ENCODE measurements at regions not wholly inside any gene's neighbourhood (a gene's known extent, or its start where the extent isn't known, plus 50 kb on each side); places are given as distances from the start of the nearest gene placed in this dataset.
A peak's percentile ranks its signal among the peaks of the same experiment; 100 is the strongest.
"Not testable (repeated sequence)": the region's sequence is repeated elsewhere in the genome, so short reads cannot be mapped to it uniquely, and the experiment has no call there.

- H3K9me3 ChIP-seq; H3K4me1 ChIP-seq; H3K4me3 ChIP-seq; DNase-seq (ENCODE audit: low spot score in 2 of 2); in situ Hi-C loops (cut with MboI; ENCODE audit: low sequenced_read_pairs); H3K36me3 ChIP-seq (replicated peaks); H3K27me3 ChIP-seq (ENCODE audit: low read depth): not testable (repeated sequence)
Measured at GRCh38 chr19:34871911-34872310, 54.8 kb upstream of the ZNF30 start.

GRCh38 chr19:34867631-34868030 lies 59.1 kb upstream of the ZNF30 start:
- Histone ChIP-seq H3K4me3 (no peak overlapping the region), H3K9me3 (no peaks in the 10 kb centered on the region), H3K4me1 (no peaks in the 10 kb centered on the region), H3K27me3 (ENCODE audit: low read depth) (no peaks in the 10 kb centered on the region), H3K36me3 (replicated peaks) (no peaks in the 10 kb centered on the region)
- DNase-seq (ENCODE audit: low spot score in 2 of 2), result peak in 1 of 2 experiments; percentile 20
- in situ Hi-C loops (cut with MboI; ENCODE audit: low sequenced_read_pairs), result no loop called here

- H3K9me3 ChIP-seq; in situ Hi-C loops (cut with MboI; ENCODE audit: low sequenced_read_pairs); H3K36me3 ChIP-seq (replicated peaks); DNase-seq (ENCODE audit: low spot score in 2 of 2); H3K4me1 ChIP-seq; H3K4me3 ChIP-seq; H3K27me3 ChIP-seq (ENCODE audit: low read depth): not testable (repeated sequence)
Measured at GRCh38 chr19:34865225-34865624, 61.5 kb upstream of the ZNF30 start.

GRCh38 chr19:34859823-34860736 lies 66.6 kb upstream of the ZNF30 start:
- H3K27me3 ChIP-seq (ENCODE audit: low read depth); DNase-seq (ENCODE audit: low spot score in 2 of 2); H3K4me1 ChIP-seq; H3K9me3 ChIP-seq; in situ Hi-C loops (cut with MboI; ENCODE audit: low sequenced_read_pairs); H3K36me3 ChIP-seq (replicated peaks): not testable (repeated sequence)
- peak overlapping the region; percentile 36 for H3K4me3 ChIP-seq

GRCh38 chr19:34859325-34859724 lies 67.4 kb upstream of the ZNF30 start:
- H3K4me1 ChIP-seq; H3K27me3 ChIP-seq (ENCODE audit: low read depth); in situ Hi-C loops (cut with MboI; ENCODE audit: low sequenced_read_pairs); H3K9me3 ChIP-seq; H3K4me3 ChIP-seq; DNase-seq (ENCODE audit: low spot score in 2 of 2); H3K36me3 ChIP-seq (replicated peaks): not testable (repeated sequence)

DNA sequence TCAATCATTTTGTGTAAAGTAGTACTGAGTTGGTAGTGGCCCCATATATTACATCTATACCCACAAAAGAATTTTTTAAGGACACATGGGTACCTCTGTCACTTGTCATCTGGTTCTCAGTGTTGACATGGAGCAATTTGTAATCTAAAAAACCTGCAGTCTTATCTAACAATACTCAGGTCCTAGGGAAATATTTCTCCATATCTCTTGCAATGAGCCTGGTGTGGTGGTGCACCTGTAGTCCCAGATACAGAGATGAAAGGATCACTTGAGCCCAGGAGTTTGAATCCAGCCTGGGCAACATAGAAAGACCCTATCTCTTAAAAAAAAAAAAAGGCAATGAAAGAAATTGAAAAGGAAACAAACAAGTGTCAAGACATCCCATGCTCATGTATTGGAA lies 70.7 kb upstream of the ZNF30 start:
- H3K9me3 ChIP-seq, result no peaks in the 10 kb centered on the region
- H3K36me3 ChIP-seq (replicated peaks), result no peaks in the 10 kb centered on the region
- in situ Hi-C loops (cut with MboI; ENCODE audit: low sequenced_read_pairs), result no loop called here
- no peaks in the 10 kb centered on the region for H3K27me3 ChIP-seq (ENCODE audit: low read depth)
- no peak overlapping the region for H3K4me3 ChIP-seq
- no peaks in the 10 kb centered on the region for H3K4me1 ChIP-seq
- no peak for DNase-seq (ENCODE audit: low spot score in 2 of 2)

DNA sequence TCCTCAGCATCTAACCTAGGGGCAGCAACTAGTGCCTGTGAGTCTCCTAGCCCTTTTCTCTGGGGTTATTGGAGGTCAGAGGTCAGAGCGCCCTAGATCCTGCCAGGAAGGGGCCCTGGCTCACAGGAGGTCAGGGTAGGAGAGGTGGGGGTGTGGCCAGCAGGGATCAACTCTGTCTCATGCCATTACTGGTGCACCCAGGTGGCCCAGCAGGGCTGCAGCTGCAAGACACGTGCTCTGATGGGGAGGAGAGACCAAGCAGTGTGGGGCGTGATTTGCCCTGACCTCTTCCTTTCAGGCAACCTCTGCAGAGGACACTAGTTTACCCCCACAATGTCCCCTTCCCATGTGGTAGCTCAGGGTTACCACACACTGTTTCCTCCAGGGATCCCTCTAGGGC lies 73.3 kb upstream of the ZNF30 start:
- no peaks in the 10 kb centered on the region for H3K9me3 ChIP-seq

DNA sequence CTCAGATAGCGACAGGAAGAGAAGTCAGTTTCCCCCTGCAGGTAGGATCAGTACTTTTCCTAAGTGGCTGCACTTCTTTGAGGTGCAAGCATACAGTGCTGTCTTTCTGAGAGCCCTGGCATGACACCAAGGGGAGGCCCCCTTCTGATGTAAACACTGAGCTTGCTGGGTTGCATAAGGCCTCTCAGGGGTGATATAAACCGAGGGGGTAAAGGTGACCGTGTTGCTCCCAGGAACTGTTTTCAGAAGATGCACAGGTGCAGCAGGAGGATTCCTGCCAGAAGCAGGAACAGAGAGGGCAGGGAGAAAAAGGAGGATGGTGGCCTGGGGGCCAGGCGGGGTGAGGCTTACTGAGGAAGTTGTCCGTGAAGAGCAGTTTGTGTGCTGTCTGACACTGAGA lies 74.0 kb upstream of the ZNF30 start:
- no peak for DNase-seq (ENCODE audit: low spot score in 2 of 2)
- Histone ChIP-seq H3K4me3 (no peak overlapping the region), H3K27me3 (ENCODE audit: low read depth) (no peaks in the 10 kb centered on the region), H3K36me3 (replicated peaks) (no peaks in the 10 kb centered on the region), H3K9me3 (no peaks in the 10 kb centered on the region), H3K4me1 (no peaks in the 10 kb centered on the region)
- in situ Hi-C loops (cut with MboI; ENCODE audit: low sequenced_read_pairs), result no loop called here

More for the DNA sequence above, 73.3 kb upstream of the ZNF30 start:
- no peaks in the 10 kb centered on the region for H3K36me3 ChIP-seq (replicated peaks)
- H3K4me1 ChIP-seq, result no peaks in the 10 kb centered on the region
- DNase-seq (ENCODE audit: low spot score in 2 of 2), result no peak
- no peak overlapping the region for H3K4me3 ChIP-seq
- in situ Hi-C loops (cut with MboI; ENCODE audit: low sequenced_read_pairs), result no loop called here
- H3K27me3 ChIP-seq (ENCODE audit: low read depth), result no peaks in the 10 kb centered on the region

- Histone ChIP-seq H3K27me3 (ENCODE audit: low read depth) (no peaks in the 10 kb centered on the region), H3K4me3 (no peak overlapping the region), H3K36me3 (replicated peaks) (no peaks in the 10 kb centered on the region), H3K9me3 (no peaks in the 10 kb centered on the region), H3K4me1 (no peaks in the 10 kb centered on the region)
- in situ Hi-C loops (cut with MboI; ENCODE audit: low sequenced_read_pairs), result no loop called here
- DNase-seq (ENCODE audit: low spot score in 2 of 2), result no peak
Measured at GRCh38 chr19:34851277-34851804, 75.4 kb upstream of the ZNF30 start.

- in situ Hi-C loops (cut with MboI; ENCODE audit: low sequenced_read_pairs), result no loop called here
- Histone ChIP-seq H3K27me3 (ENCODE audit: low read depth) (no peaks in the 10 kb centered on the region), H3K4me1 (no peaks in the 10 kb centered on the region), H3K4me3 (no peak overlapping the region), H3K36me3 (replicated peaks) (no peaks in the 10 kb centered on the region), H3K9me3 (no peaks in the 10 kb centered on the region)
- DNase-seq (ENCODE audit: low spot score in 2 of 2), result no peak
Measured at GRCh38 chr19:34847393-34847792, 74.4 kb upstream of the ZNF599 start.

DNA sequence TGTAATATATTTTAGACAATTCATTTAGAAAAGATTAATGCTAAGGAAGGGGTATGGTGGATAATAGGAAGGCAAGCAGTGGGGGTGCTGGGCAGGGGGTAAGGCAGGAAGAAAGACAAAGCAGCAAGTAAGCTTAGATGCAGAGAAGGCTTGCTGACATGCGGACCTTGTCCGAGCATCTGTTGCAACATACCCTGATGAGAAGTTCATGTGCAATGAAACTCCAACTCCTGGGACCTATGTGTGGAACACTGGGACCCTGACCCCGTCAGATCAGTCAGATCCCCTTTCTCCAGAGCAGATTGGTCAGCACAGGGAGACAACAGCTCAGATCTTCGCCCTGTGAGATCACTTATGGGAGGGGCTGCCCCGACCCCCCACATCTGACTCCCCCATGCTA lies 71.3 kb upstream of the ZNF599 start:
- H3K9me3 ChIP-seq, result no peaks in the 10 kb centered on the region
- H3K36me3 ChIP-seq (replicated peaks), result no peaks in the 10 kb centered on the region
- H3K27me3 ChIP-seq (ENCODE audit: low read depth), result no peaks in the 10 kb centered on the region
- in situ Hi-C loops (cut with MboI; ENCODE audit: low sequenced_read_pairs), result no loop called here
- DNase-seq (ENCODE audit: low spot score in 2 of 2), result no peak
- no peaks in the 10 kb centered on the region for H3K4me1 ChIP-seq
- no peak overlapping the region for H3K4me3 ChIP-seq

GRCh38 chr19:34841780-34842179 lies 68.8 kb upstream of the ZNF599 start:
- in situ Hi-C loops (cut with MboI; ENCODE audit: low sequenced_read_pairs), result no loop called here
- DNase-seq (ENCODE audit: low spot score in 2 of 2), result no peak

GRCh38 chr19:34838753-34839431 lies 65.9 kb upstream of the ZNF599 start:
- in situ Hi-C loops (cut with MboI; ENCODE audit: low sequenced_read_pairs), result no loop called here
- H3K27me3 ChIP-seq (ENCODE audit: low read depth), result peaks cover 2% of the 10 kb centered on the region; the same call in 1 of the 2 replicates
- H3K36me3 ChIP-seq (replicated peaks), result no peaks in the 10 kb centered on the region
- no peak for DNase-seq (ENCODE audit: low spot score in 2 of 2)
- no peaks in the 10 kb centered on the region for H3K4me1 ChIP-seq
- H3K9me3 ChIP-seq, result no peaks in the 10 kb centered on the region
- no peak overlapping the region for H3K4me3 ChIP-seq

More at GRCh38 chr19:34841780-34842179, 68.8 kb upstream of the ZNF599 start:
- H3K27me3 ChIP-seq (ENCODE audit: low read depth), result no peaks in the 10 kb centered on the region
- H3K4me3 ChIP-seq, result no peak overlapping the region
- H3K9me3 ChIP-seq, result no peaks in the 10 kb centered on the region
- no peaks in the 10 kb centered on the region for H3K36me3 ChIP-seq (replicated peaks)
- H3K4me1 ChIP-seq, result no peaks in the 10 kb centered on the region

DNA sequence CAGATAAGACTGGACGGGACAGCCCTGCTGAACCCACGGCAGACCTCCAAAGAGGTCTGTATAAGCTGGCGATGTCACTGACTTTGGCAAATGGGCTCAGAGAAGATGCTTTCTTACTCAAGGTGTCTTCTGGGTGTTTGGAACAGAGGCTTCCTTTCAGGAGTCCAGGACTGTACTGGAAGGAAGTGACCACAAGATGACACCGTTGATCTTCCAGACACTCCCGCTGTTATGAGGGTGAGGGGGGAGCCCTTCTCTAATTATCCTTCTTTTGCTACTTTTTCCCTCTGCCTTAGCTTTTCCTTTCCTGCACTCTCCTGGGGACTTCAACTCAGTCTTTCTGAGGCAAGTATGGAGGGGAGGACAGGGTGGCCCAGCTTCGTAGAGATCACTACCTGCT lies 65.2 kb upstream of the ZNF599 start:
- Histone ChIP-seq H3K9me3 (no peaks in the 10 kb centered on the region), H3K36me3 (replicated peaks) (no peaks in the 10 kb centered on the region), H3K4me3 (no peak overlapping the region), H3K27me3 (ENCODE audit: low read depth) (peaks cover 2% of the 10 kb centered on the region; the same call in 1 of the 2 replicates), H3K4me1 (no peaks in the 10 kb centered on the region)
- DNase-seq (ENCODE audit: low spot score in 2 of 2), result no peak
- in situ Hi-C loops (cut with MboI; ENCODE audit: low sequenced_read_pairs), result no loop called here

All from HAP-1 (cell line).